Left lung (tissue), 4 donors: ENCODE measurements at regions not wholly inside any gene's neighbourhood (a gene's known extent, or its start where the extent isn't known, plus 50 kb on each side); places are given as distances from the start of the nearest gene placed in this dataset.

ENCODE experiments used
- ATAC-seq: fragments of 200-7000 bp; cut with Tn5 transposase; one replicate; pipeline ENCODE4 v1.9.1; 2020; ENCODE audit warnings: moderate library complexity
- DNase-seq, 4 donors: peaks; one replicate each; pipeline ENCODE4 v3.0.0-alpha.2; 2013 to 2020
- H3K27ac ChIP-seq, 2 donors: fragments of 200-600 bp; sonication (generic) in 1 of 2; one replicate each; pipeline versions ENCODE4 v1.5.0 to v1.8.0; 2020 to 2021
- H3K27me3 ChIP-seq, 2 donors: fragments of 200-600 bp; sonication (generic) in 1 of 2; one replicate each; pipeline versions ENCODE4 v1.5.0 to v1.8.0; 2020 to 2021
- H3K36me3 ChIP-seq, 2 donors: fragments of 200-600 bp; sonication (generic) in 1 of 2; one replicate each; pipeline versions ENCODE4 v1.5.0 to v1.8.0; 2020 to 2021
- H3K4me1 ChIP-seq, 2 donors: fragments of 200-600 bp; one replicate each; pipeline ENCODE4 v1.8.0; 2021
- H3K4me3 ChIP-seq, 2 donors: fragments of 200-600 bp; sonication (generic) in 1 of 2; one replicate each; pipeline versions ENCODE4 v1.5.0 to v1.8.0; 2020 to 2021; ENCODE audit warnings: mild to moderate bottlenecking in 1 of 2
- H3K9me3 ChIP-seq, 2 donors: fragments of 200-600 bp; sonication (generic) in 1 of 2; one replicate each; pipeline versions ENCODE4 v1.5.0 to v1.8.0; 2020 to 2021
- intact Hi-C, 2 donors: fragments of 100-400 bp; cut with DNase I; formaldehyde crosslinking; loops; one replicate each; pipeline versions ENCODE4 v1.11.2 to v1.14.2; 2022
- TF ChIP-seq, protein P1 (sequence below), 2 donors: fragments of 200-600 bp; sonication (generic) in 1 of 2; IDR thresholded peaks; one replicate each; pipeline versions ENCODE4 v1.5.0 to v1.8.0; 2021; ENCODE audit warnings: antibody characterized with exemption in 2 of 2
- donor health status: DM: no; HTN: yes; CAD: no.
- donor health status: DM: no; HTN: no; CAD: no.

DNA sequence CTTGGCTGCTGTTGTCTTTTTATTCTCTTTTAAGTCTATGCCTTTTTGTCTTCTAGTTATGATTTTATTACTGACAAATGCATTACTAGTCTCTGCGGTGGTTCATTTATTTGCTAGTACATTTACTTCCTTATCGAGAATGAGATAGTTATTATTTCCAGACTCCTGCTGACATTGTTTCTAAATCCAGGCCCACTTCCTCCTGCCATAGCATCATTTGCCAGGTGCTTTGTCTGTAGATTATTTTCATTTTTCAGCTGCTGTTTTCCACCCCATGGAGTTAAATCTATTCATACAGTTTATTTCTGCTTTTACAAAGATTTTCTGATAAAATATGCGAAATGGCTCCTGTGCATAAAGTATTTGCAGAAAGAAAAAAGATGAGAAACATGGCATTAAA is 459.7 kb downstream of the MMUT start:
- Histone ChIP-seq H3K36me3 (no peaks in the 10 kb centered on the region), H3K9me3 (peaks cover 0 to 1% of the 10 kb centered on the region in 2 donors), H3K4me3 (no peak overlapping the region), H3K4me1 (no peaks in the 10 kb centered on the region), H3K27me3 (no peaks in the 10 kb centered on the region), H3K27ac (no peak overlapping the region)
- TF ChIP-seq, protein P1, sequence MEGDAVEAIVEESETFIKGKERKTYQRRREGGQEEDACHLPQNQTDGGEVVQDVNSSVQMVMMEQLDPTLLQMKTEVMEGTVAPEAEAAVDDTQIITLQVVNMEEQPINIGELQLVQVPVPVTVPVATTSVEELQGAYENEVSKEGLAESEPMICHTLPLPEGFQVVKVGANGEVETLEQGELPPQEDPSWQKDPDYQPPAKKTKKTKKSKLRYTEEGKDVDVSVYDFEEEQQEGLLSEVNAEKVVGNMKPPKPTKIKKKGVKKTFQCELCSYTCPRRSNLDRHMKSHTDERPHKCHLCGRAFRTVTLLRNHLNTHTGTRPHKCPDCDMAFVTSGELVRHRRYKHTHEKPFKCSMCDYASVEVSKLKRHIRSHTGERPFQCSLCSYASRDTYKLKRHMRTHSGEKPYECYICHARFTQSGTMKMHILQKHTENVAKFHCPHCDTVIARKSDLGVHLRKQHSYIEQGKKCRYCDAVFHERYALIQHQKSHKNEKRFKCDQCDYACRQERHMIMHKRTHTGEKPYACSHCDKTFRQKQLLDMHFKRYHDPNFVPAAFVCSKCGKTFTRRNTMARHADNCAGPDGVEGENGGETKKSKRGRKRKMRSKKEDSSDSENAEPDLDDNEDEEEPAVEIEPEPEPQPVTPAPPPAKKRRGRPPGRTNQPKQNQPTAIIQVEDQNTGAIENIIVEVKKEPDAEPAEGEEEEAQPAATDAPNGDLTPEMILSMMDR (IDR thresholded peaks at IDR 0.05) = no peak
- DNase-seq = no peak
- no peak for ATAC-seq
- intact Hi-C loops = no loop called here

DNA sequence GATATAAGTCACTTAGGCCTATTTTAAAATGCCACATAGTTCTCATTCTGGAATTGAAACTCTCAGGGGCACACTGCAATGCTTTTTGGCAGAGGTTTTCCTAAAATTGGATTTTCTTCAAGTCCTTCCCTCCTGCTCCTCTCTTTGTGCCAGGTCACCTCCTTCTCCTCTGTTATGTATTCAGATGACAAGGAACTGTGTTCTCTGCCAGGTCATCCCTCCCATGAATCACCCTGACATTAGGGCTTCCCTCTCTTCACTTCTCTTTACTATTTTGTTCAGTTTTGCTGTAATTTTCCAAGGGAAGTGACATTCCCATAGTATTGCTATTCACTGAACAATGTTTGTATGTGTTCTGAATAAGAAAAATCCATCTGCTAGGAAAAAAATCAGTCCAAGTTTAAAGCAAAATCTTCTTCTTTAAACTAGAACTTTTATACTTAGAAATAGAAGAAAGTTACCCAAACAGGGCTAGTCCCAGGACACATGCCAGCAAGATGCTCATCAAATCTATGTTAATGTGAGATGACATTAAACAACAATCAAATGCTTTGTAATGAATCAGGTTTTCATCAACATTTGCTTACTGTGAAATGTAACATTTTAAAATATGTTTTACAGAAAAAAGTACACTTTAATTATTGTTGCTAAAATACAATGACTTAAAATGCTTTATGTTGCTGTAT is 461.1 kb downstream of the MMUT start:
- Histone ChIP-seq H3K9me3 (no peaks in the 10 kb centered on the region), H3K27ac (no peak overlapping the region), H3K4me3 (no peak overlapping the region), H3K27me3 (no peaks in the 10 kb centered on the region), H3K4me1 (no peaks in the 10 kb centered on the region), H3K36me3 (no peaks in the 10 kb centered on the region)
- TF ChIP-seq, protein P1 (IDR thresholded peaks at IDR 0.05) = no peak
- intact Hi-C loops = no loop called here
- DNase-seq (peak in 1 of 4 donors; percentile 11), ATAC-seq (no peak)

DNA sequence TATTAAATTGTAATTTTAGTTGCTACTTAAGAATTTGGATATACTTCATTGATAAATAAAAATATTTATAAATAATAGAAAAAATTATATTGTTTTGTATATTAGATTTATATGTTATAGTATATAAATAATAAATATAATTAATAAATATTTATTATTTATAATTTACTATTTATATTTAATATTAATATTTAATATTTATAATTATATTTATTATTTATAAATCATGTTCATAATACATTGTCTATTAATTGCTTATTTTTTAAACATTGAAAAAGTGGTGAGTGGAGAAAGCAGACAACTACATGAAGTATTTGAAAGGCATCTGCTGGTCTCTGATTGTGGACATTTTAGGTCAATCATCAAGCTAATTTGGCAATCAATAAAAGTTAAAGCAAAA is 464.5 kb downstream of the MMUT start:
- intact Hi-C loops = no loop called here
- no peaks in the 10 kb centered on the region for H3K36me3 ChIP-seq
- TF ChIP-seq, protein P1 (IDR thresholded peaks at IDR 0.05) = no peak

DNA sequence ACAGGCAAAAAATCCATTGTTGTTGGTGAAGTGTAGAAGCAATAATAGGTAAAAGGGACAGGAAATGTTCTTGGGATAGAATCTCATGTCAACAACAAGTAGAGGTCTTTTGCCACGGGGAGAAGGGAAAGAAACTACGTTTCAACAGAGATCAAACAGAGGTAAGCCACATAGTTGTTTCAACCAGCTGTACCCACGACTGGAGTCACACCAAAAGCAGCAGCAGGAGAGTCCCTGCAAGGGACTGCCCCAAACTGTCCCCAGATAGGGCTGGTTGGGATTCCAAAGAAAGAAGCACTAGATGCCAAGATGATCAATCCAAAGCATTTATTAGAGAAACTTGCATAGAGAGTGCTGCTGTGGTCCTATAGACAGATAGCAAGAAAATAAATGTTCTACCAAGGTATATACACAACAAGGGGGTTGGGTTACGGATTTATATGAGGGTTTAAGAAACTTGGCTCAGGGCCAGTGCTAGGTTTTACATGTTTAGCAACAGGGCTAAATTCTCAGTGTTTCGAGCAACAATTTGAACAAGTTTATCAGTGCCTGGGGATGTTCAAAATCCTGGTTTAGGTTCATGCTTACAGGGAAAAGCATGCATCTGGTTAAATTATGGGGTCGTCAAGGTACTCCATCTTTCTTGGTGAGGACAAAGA is 466.5 kb downstream of the MMUT start:
- H3K36me3 ChIP-seq = no peaks in the 10 kb centered on the region
- H3K9me3 ChIP-seq = peaks cover 0 to 3% of the 10 kb centered on the region in 2 donors
- H3K4me3 ChIP-seq = no peak overlapping the region
- DNase-seq = no peak
- intact Hi-C loops = no loop called here
- H3K27ac ChIP-seq = no peak overlapping the region
- H3K4me1 ChIP-seq = no peaks in the 10 kb centered on the region
- no peak for ATAC-seq
- TF ChIP-seq, protein P1 (IDR thresholded peaks at IDR 0.05) = no peak
- no peaks in the 10 kb centered on the region for H3K27me3 ChIP-seq

More for the DNA sequence above, 464.5 kb downstream of the MMUT start:
- DNase-seq = no peak
- ATAC-seq = no peak
- no peaks in the 10 kb centered on the region for H3K27me3 ChIP-seq
- no peak overlapping the region for H3K27ac ChIP-seq
- H3K4me1 ChIP-seq = no peaks in the 10 kb centered on the region
- H3K9me3 ChIP-seq = peaks cover 0 to 3% of the 10 kb centered on the region in 2 donors
- no peak overlapping the region for H3K4me3 ChIP-seq

DNA sequence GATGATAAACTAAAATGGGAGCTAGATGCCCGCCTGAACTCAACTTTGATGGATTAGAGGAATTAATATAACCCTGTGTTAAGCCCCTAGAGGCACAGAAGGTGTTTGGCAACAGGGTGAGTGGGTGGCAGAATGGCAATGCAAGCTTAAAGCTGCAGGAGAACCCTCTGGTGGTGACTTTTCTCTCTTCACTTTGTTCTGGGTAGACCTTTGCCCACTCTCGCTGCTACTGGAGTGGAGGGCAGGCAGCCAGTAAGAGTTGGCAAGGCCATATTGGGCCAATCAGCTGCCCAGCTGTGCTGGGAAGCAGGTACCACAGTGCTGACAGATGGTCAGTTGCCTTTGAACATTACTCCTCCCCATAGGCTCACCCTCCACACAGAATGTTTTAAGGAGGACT is 468.2 kb downstream of the MMUT start:
- DNase-seq = no peak
- H3K27me3 ChIP-seq = no peaks in the 10 kb centered on the region
- no peaks in the 10 kb centered on the region for H3K4me1 ChIP-seq
- peaks cover 0 to 19% of the 10 kb centered on the region in 2 donors for H3K9me3 ChIP-seq
- no peak overlapping the region for H3K27ac ChIP-seq
- TF ChIP-seq, protein P1 (IDR thresholded peaks at IDR 0.05) = no peak
- no peak for ATAC-seq
- intact Hi-C loops = no loop called here
- no peaks in the 10 kb centered on the region for H3K36me3 ChIP-seq
- H3K4me3 ChIP-seq = no peak overlapping the region
